WTC11 (cell line): ENCODE measurements at regions not wholly inside any gene's neighbourhood (a gene's known extent, or its start where the extent isn't known, plus 50 kb on each side); places are given as distances from the start of the nearest gene placed in this dataset.

Experiments
- ATAC-seq: fragments of 200-7000 bp; cut with Tn5 transposase; 2 replicates; pipeline ENCODE4 v1.10.0; 2021; ENCODE audit warnings: mild to moderate bottlenecking, moderate library complexity
- CTCF ChIA-PET: fragments of 300-600 bp; sonication (Branson Sonifier 250); formaldehyde crosslinking; loops from one replicate; lab custom pipeline; 2021; ENCODE audit warnings: antibody characterized with exemption; lab: Charles Lee
- POLR2A ChIA-PET: fragments of 350-600 bp; sonication (Branson Sonifier 250); formaldehyde crosslinking; loops from one replicate; lab custom pipeline; 2021; ENCODE audit warnings: antibody characterized with exemption; lab: Charles Lee
- DNase-seq: peaks from one replicate; pipeline ENCODE4 v3.0.0; 2021; ENCODE audit warnings: low spot score
- H3K27ac Mint-ChIP-seq: 2 replicates; pipeline ENCODE4 v1.8.0; 2021; ENCODE audit warnings: mixed read lengths
- H3K27me3 Mint-ChIP-seq: 2 replicates; pipeline ENCODE4 v1.8.0; 2021; ENCODE audit warnings: low read depth, mild to moderate bottlenecking, moderate library complexity, mixed read lengths
- H3K36me3 Mint-ChIP-seq: 2 replicates; pipeline ENCODE4 v1.8.0; 2021; ENCODE audit warnings: mixed read lengths
- H3K4me1 Mint-ChIP-seq: 2 replicates; pipeline ENCODE4 v1.8.0; 2022; ENCODE audit warnings: mixed read lengths
- H3K4me3 Mint-ChIP-seq: 2 replicates; pipeline ENCODE4 v1.8.0; 2021; ENCODE audit warnings: mild to moderate bottlenecking, moderate library complexity, mixed read lengths
- H3K9me3 Mint-ChIP-seq: 2 replicates; pipeline ENCODE4 v1.8.0; 2021; ENCODE audit warnings: mixed read lengths
- AR ChIP-seq: fragments of 250-450 bp; sonication (Bioruptor Pico); IDR thresholded peaks from 2 replicates; pipeline ENCODE4 v1.9.0; 2021; ENCODE audit warnings: mild to moderate bottlenecking
- CBFB ChIP-seq: sonication (generic); formaldehyde crosslinking; IDR thresholded peaks from 2 replicates; pipeline ENCODE4 v1.8.1; 2022; ENCODE audit warnings: mild to moderate bottlenecking, low read depth, missing genetic modification reagents
- CREM ChIP-seq: sonication (generic); formaldehyde crosslinking; IDR thresholded peaks from 2 replicates; pipeline ENCODE4 v1.8.1; 2022; ENCODE audit warnings: mild to moderate bottlenecking, missing genetic modification reagents, moderate library complexity
- E2F5 ChIP-seq: sonication (generic); formaldehyde crosslinking; IDR thresholded peaks from 2 replicates; pipeline ENCODE4 v1.8.1; 2022; ENCODE audit warnings: mild to moderate bottlenecking, moderate library complexity, missing genetic modification reagents
- ERG ChIP-seq: fragments of 250-450 bp; sonication (Bioruptor Pico); IDR thresholded peaks from 2 replicates; pipeline ENCODE4 v1.8.0; 2021; ENCODE audit warnings: mild to moderate bottlenecking
- IRF2 ChIP-seq: sonication (generic); formaldehyde crosslinking; IDR thresholded peaks from 2 replicates; pipeline ENCODE4 v1.8.0; 2022; ENCODE audit warnings: low read depth, missing genetic modification reagents, borderline replicate concordance
- JAZF1 ChIP-seq: fragments of 250-450 bp; sonication (Bioruptor Pico); IDR thresholded peaks from 2 replicates; pipeline ENCODE4 v1.9.0; 2021; ENCODE audit warnings: moderate library complexity, mild to moderate bottlenecking, inconsistent platforms
- PRDM15 ChIP-seq: sonication (generic); formaldehyde crosslinking; IDR thresholded peaks from 2 replicates; pipeline ENCODE4 v1.8.0; 2022; ENCODE audit warnings: missing genetic modification reagents
- PRRX2 ChIP-seq: fragments of 250-450 bp; sonication (Bioruptor Pico); IDR thresholded peaks from 2 replicates; pipeline ENCODE4 v1.8.0; 2021; ENCODE audit warnings: mild to moderate bottlenecking
- SMAD3 ChIP-seq: sonication (generic); formaldehyde crosslinking; IDR thresholded peaks from 2 replicates; pipeline ENCODE4 v1.8.0; 2022; ENCODE audit warnings: missing genetic modification reagents, mild to moderate bottlenecking, borderline replicate concordance
- TP53 ChIP-seq: sonication (generic); formaldehyde crosslinking; IDR thresholded peaks from 2 replicates; pipeline ENCODE4 v1.8.1; 2023; ENCODE audit warnings: mild to moderate bottlenecking, missing genetic modification reagents
- USF2 ChIP-seq: sonication (generic); formaldehyde crosslinking; IDR thresholded peaks from 2 replicates; pipeline ENCODE4 v1.8.1; 2023; ENCODE audit warnings: mild to moderate bottlenecking, missing genetic modification reagents, moderate library complexity
- ZNF138 ChIP-seq: sonication (generic); formaldehyde crosslinking; conservative IDR thresholded peaks from 2 replicates; pipeline ENCODE4 v1.8.1; 2022; ENCODE audit warnings: mild to moderate bottlenecking, moderate library complexity, missing genetic modification reagents
- ZNF281 ChIP-seq: sonication (generic); formaldehyde crosslinking; IDR thresholded peaks from 2 replicates; pipeline ENCODE4 v1.8.0; 2023; ENCODE audit warnings: mild to moderate bottlenecking, missing genetic modification reagents
- ZNF317 ChIP-seq: sonication (generic); formaldehyde crosslinking; IDR thresholded peaks from 2 replicates; pipeline ENCODE4 v1.8.1; 2023; ENCODE audit warnings: low read depth, mild to moderate bottlenecking, moderate library complexity, missing genetic modification reagents, borderline replicate concordance
- ZNF423 ChIP-seq: fragments of 250-450 bp; sonication (Bioruptor Pico); IDR thresholded peaks from 2 replicates; pipeline ENCODE4 v2.1.2; 2022; ENCODE audit warnings: mild to moderate bottlenecking, moderate library complexity
- TF ChIP-seq, protein P1 (sequence below): fragments of 250-450 bp; sonication (Bioruptor Pico); IDR thresholded peaks from 2 replicates; pipeline ENCODE4 v1.9.0; 2021; ENCODE audit warnings: moderate library complexity, mild to moderate bottlenecking, inconsistent platforms, borderline replicate concordance
- TF ChIP-seq, protein P2 (sequence below): sonication (generic); formaldehyde crosslinking; IDR thresholded peaks from 2 replicates; pipeline ENCODE4 v1.8.0; 2023; ENCODE audit warnings: missing genetic modification reagents, mild to moderate bottlenecking, borderline replicate concordance

DNA sequence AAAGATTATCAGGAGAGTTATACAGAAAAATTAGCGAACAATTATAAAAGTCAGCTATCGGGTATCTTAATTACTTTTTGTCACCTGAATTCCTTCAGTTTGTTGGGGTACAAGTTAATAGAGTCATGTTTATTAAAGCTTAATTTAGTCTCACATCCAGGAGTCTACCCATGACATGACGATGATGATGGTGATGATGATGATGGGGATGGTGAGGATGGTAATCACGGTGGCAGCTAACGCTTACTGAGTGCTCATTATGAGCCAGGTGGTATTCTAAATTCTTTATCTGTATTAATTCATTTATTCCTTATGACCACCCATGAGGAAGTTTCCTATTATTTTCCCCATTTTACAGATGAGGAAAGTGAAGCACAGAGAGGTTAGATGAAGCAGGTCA is 208.6 kb upstream of the KIF2A start:
- Mint-ChIP-seq H3K36me3 (no peaks in the 10 kb centered on the region), H3K27ac (no peak overlapping the region), H3K9me3 (peaks cover 4% of the 10 kb centered on the region), H3K4me1 (peaks cover 7% of the 10 kb centered on the region), H3K4me3 (no peak overlapping the region), H3K27me3 (no peaks in the 10 kb centered on the region)
- no peak for TF ChIP-seq CBFB (CRISPR knock-in tag)
- TF ChIP-seq, protein P1, sequence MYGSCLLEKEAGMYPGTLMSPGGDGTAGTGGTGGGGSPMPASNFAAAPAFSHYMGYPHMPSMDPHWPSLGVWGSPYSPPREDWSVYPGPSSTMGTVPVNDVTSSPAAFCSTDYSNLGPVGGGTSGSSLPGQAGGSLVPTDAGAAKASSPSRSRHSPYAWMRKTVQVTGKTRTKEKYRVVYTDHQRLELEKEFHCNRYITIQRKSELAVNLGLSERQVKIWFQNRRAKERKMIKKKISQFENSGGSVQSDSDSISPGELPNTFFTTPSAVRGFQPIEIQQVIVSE, result no peak
- TF ChIP-seq ZNF138 (CRISPR knock-in tag), result no peak
- TF ChIP-seq ERG (CRISPR knock-in tag), result no peak
- no peak for TF ChIP-seq ZNF281
- TF ChIP-seq PRDM15, result no peak
- TF ChIP-seq AR (CRISPR knock-in tag), result no peak
- TF ChIP-seq PRRX2 (CRISPR knock-in tag), result no peak
- no peak for TF ChIP-seq ZNF423 (CRISPR knock-in tag)
- no peak for DNase-seq
- CTCF ChIA-PET, result no interaction called here
- ATAC-seq, result no peak
- POLR2A ChIA-PET, result no interaction called here

DNA sequence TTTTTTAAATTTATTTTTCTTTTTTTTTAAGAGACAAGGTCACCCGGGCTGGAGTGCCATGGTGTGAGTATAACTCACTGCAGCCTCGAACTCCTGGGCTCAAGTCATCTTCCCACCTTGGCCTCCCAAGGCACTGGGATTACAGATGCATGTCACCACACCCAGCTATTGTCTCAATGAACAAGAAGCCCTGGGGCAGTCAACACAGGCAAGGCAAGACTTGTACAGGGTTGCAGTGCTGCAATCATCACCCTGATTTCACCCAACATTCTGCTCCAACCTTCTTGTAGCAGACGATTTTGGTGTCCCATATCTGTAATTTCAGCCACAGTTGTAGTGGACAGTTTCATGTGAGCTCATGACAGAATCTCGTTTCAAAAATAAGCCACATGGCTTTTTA is 205.8 kb upstream of the KIF2A start:
- DNase-seq (no peak), ATAC-seq (no peak)
- Mint-ChIP-seq H3K27me3 (no peaks in the 10 kb centered on the region), H3K9me3 (peaks cover 29% of the 10 kb centered on the region), H3K4me3 (no peak overlapping the region), H3K36me3 (peaks cover 3% of the 10 kb centered on the region; the same call in 1 of the 2 replicates), H3K27ac (no peak overlapping the region), H3K4me1 (no peaks in the 10 kb centered on the region)
- no peak for TF ChIP-seq SMAD3 (CRISPR knock-in tag)
- TF ChIP-seq ZNF317 (CRISPR knock-in tag), result no peak
- no peak for TF ChIP-seq E2F5 (CRISPR knock-in tag)
- TF ChIP-seq TP53, result no peak
- no peak for TF ChIP-seq IRF2
- TF ChIP-seq CREM (CRISPR knock-in tag), result no peak
- no peak for TF ChIP-seq USF2 (CRISPR knock-in tag)
- TF ChIP-seq JAZF1, result no peak
- TF ChIP-seq, protein P2, sequence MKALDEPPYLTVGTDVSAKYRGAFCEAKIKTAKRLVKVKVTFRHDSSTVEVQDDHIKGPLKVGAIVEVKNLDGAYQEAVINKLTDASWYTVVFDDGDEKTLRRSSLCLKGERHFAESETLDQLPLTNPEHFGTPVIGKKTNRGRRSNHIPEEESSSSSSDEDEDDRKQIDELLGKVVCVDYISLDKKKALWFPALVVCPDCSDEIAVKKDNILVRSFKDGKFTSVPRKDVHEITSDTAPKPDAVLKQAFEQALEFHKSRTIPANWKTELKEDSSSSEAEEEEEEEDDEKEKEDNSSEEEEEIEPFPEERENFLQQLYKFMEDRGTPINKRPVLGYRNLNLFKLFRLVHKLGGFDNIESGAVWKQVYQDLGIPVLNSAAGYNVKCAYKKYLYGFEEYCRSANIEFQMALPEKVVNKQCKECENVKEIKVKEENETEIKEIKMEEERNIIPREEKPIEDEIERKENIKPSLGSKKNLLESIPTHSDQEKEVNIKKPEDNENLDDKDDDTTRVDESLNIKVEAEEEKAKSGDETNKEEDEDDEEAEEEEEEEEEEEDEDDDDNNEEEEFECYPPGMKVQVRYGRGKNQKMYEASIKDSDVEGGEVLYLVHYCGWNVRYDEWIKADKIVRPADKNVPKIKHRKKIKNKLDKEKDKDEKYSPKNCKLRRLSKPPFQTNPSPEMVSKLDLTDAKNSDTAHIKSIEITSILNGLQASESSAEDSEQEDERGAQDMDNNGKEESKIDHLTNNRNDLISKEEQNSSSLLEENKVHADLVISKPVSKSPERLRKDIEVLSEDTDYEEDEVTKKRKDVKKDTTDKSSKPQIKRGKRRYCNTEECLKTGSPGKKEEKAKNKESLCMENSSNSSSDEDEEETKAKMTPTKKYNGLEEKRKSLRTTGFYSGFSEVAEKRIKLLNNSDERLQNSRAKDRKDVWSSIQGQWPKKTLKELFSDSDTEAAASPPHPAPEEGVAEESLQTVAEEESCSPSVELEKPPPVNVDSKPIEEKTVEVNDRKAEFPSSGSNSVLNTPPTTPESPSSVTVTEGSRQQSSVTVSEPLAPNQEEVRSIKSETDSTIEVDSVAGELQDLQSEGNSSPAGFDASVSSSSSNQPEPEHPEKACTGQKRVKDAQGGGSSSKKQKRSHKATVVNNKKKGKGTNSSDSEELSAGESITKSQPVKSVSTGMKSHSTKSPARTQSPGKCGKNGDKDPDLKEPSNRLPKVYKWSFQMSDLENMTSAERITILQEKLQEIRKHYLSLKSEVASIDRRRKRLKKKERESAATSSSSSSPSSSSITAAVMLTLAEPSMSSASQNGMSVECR (CRISPR knock-in tag), result no peak
- POLR2A ChIA-PET, result no interaction called here
- CTCF ChIA-PET, result no interaction called here
